Endothelial cell of umbilical vein (primary cell): ENCODE measurements at regions not wholly inside any gene's neighbourhood (a gene's known extent, or its start where the extent isn't known, plus 50 kb on each side); places are given as distances from the start of the nearest gene placed in this dataset.

Source experiments
- BruUV-seq: library from RNA; stranded (reverse); fragments of 400-500 nt; replicated peaks from 2 replicates; lab custom pipeline; 2021; lab: Mats Ljungman, UMichigan
- CTCF ChIA-PET: fragments of 300-600, 350-600 bp; sonication (Branson Sonifier 250); formaldehyde crosslinking; loops from one replicate; lab custom pipeline; 2021; ENCODE audit warnings: antibody characterized with exemption, inconsistent platforms; lab: Charles Lee
- POLR2A ChIA-PET: fragments of 300-600, 350-600 bp; sonication (Branson Sonifier 250); formaldehyde crosslinking; loops from one replicate; lab custom pipeline; 2021; ENCODE audit warnings: antibody characterized with exemption, inconsistent platforms; lab: Charles Lee
- DNase-seq: peaks from one replicate; pipeline ENCODE4 v3.0.0-alpha.2; 2011; ENCODE audit warnings: low read depth, low spot score
- FAIRE-seq: peaks from 2 replicates; lab custom pipeline; 2011; peaks lifted over from hg19 to GRCh38; lab: Jason Lieb, UNC
- H2AFZ ChIP-seq: 2 replicates; pipeline ENCODE4 v1.6.0; 2012; ENCODE audit warnings: low read depth, low read length, control low read depth, inconsistent platforms
- H3K27ac ChIP-seq: 2 replicates; pipeline ENCODE4 v1.5.1; 2011; ENCODE audit warnings: low read depth, mild to moderate bottlenecking, control low read depth, low read length, moderate library complexity; ENCODE audit not compliant: insufficient read depth
- H3K27me3 ChIP-seq, 2 experiments: 2 replicates each; pipeline versions ENCODE4 v1.6.0 to v1.6.1; 2011; ENCODE audit warnings: low read length in 2 of 2, mixed read lengths in 1 of 2; ENCODE audit not compliant: control insufficient read depth in 2 of 2, insufficient read depth in 2 of 2
- H3K36me3 ChIP-seq, 2 experiments: 2 replicates in 1 of 2; 3 replicates in 1 of 2; pipeline ENCODE4 v1.5.1; 2011; ENCODE audit warnings: low read length in 2 of 2, mild to moderate bottlenecking in 1 of 2, moderate library complexity in 1 of 2; ENCODE audit not compliant: control insufficient read depth in 2 of 2, insufficient read depth in 2 of 2; ENCODE audit errors: extremely low read depth in 1 of 2
- H3K4me1 ChIP-seq: 3 replicates; pipeline ENCODE4 v1.5.1; 2011; ENCODE audit warnings: mild to moderate bottlenecking, low read length; ENCODE audit not compliant: control insufficient read depth, insufficient read depth; ENCODE audit errors: extremely low read depth
- H3K4me2 ChIP-seq: 2 replicates; pipeline ENCODE4 v1.6.1; 2011; ENCODE audit warnings: low read length, control low read depth, mixed read lengths; ENCODE audit not compliant: insufficient read depth
- H3K4me3 ChIP-seq, 3 experiments: fragments of 200-600 bp in 1 of 3; sonication (generic), shearing (Covaris generic) in 1 of 3; replicated peaks in 1 of 3; 2 replicates each; pipeline ENCODE4 v1.5.1; 2011 to 2016; ENCODE audit warnings: control low read depth in 3 of 3, low read length in 3 of 3, mild to moderate bottlenecking in 2 of 3, inconsistent platforms in 1 of 3, low read depth in 1 of 3, moderate library complexity in 1 of 3; ENCODE audit not compliant: insufficient read depth in 1 of 3
- H3K79me2 ChIP-seq: 2 replicates; pipeline ENCODE4 v1.6.0; 2012; ENCODE audit warnings: low read length, inconsistent platforms; ENCODE audit not compliant: control insufficient read depth, insufficient read depth
- H3K9ac ChIP-seq: replicated peaks from 2 replicates; pipeline ENCODE3; 2011; ENCODE audit warnings: low read length, control low read depth; ENCODE audit not compliant: insufficient read depth; ENCODE audit errors: extremely low read depth
- H3K9me1 ChIP-seq: replicated peaks from 3 replicates; pipeline ENCODE4 v1.6.0; 2011; ENCODE audit warnings: mild to moderate bottlenecking, low read length; ENCODE audit not compliant: control insufficient read depth, insufficient read depth; ENCODE audit errors: extremely low read depth
- H3K9me3 ChIP-seq: replicated peaks from 2 replicates; pipeline ENCODE4 v1.5.1; 2012; ENCODE audit warnings: low read length, inconsistent platforms; ENCODE audit not compliant: control insufficient read depth, insufficient read depth
- H4K20me1 ChIP-seq: replicated peaks from 2 replicates; pipeline ENCODE3; 2011; ENCODE audit warnings: mild to moderate bottlenecking, low read length; ENCODE audit not compliant: control insufficient read depth, insufficient read depth; ENCODE audit errors: extremely low read depth
- CTCF ChIP-seq, 2 donors: IDR thresholded peaks; 1 replicate in 1 of 2; 2 replicates in 1 of 2; pipeline ENCODE4 v1.5.1; 2011; ENCODE audit warnings: low read length in 2 of 2, mild to moderate bottlenecking in 2 of 2, moderate library complexity in 2 of 2, control low read depth in 1 of 2, inconsistent platforms in 1 of 2, low read depth in 1 of 2; ENCODE audit not compliant: insufficient read depth in 1 of 2; ENCODE audit errors: extremely low read depth in 1 of 2
- EZH2 ChIP-seq: IDR thresholded peaks from 2 replicates; pipeline ENCODE4 v1.6.1; 2012; ENCODE audit warnings: borderline replicate concordance, low read depth, mild to moderate bottlenecking, moderate library complexity, low read length, inconsistent platforms; ENCODE audit not compliant: severe bottlenecking
- FOS ChIP-seq: IDR thresholded peaks from 2 replicates; pipeline ENCODE4 v1.6.1; 2011; ENCODE audit warnings: mild to moderate bottlenecking, low read length, moderate library complexity, borderline replicate concordance; ENCODE audit not compliant: insufficient read depth
- GATA2 ChIP-seq: IDR thresholded peaks from 2 replicates; pipeline ENCODE4 v1.7.0; 2011; ENCODE audit warnings: low read depth, mild to moderate bottlenecking, moderate library complexity, mixed read lengths, low read length; ENCODE audit not compliant: insufficient read length, insufficient read depth
- JUN ChIP-seq: IDR thresholded peaks from 2 replicates; pipeline ENCODE4 v1.6.1; 2011; ENCODE audit warnings: borderline replicate concordance, low read depth; ENCODE audit not compliant: insufficient read length, insufficient read depth
- MAX ChIP-seq: IDR thresholded peaks from 2 replicates; pipeline ENCODE4 v1.6.1; 2011; ENCODE audit not compliant: insufficient read depth, insufficient read length
- MYC ChIP-seq: IDR thresholded peaks from one replicate; pipeline ENCODE4 v1.6.1; 2011; ENCODE audit warnings: mild to moderate bottlenecking, low read depth, low read length
- POLR2A ChIP-seq: IDR thresholded peaks from 2 replicates; pipeline ENCODE4 v1.6.1; 2012; ENCODE audit warnings: low read depth, mild to moderate bottlenecking, control low read depth, low read length
- POLR2AphosphoS5 ChIP-seq: IDR thresholded peaks from 2 replicates; pipeline ENCODE4 v1.6.1; 2012; ENCODE audit warnings: low read depth, mild to moderate bottlenecking, control low read depth, low read length, moderate library complexity; ENCODE audit not compliant: insufficient read depth
- dilution Hi-C: fragments of 300-500 bp; cut with MboI; formaldehyde crosslinking; loops from one replicate; pipeline ENCODE4 v1.15.0; 2019; ENCODE audit warnings: low sequenced_read_pairs; ENCODE audit not compliant: extremely low pct_ligation_motif_present
- intact Hi-C: fragments of 100-400 bp; cut with micrococcal nuclease; formaldehyde crosslinking; loops from one replicate; pipeline ENCODE4 v1.10.0; 2022

- Histone ChIP-seq H3K4me1 (peaks cover 4% of the 10 kb centered on the region), H3K4me2 (peak overlapping the region; percentile 78), H4K20me1 (no peaks in the 10 kb centered on the region), H3K9ac (no peak overlapping the region), H3K36me3 (no peaks in the 10 kb centered on the region), H3K79me2 (no peaks in the 10 kb centered on the region), H3K4me3 (peak overlapping the region; percentile 3 to 45 (median 3)), H3K27me3 (no peaks in the 10 kb centered on the region), H3K27ac (peak overlapping the region; percentile 5), H3K9me3 (no peaks in the 10 kb centered on the region), H3K9me1 (no peaks in the 10 kb centered on the region), H2AFZ (peak overlapping the region; percentile 91)
- DNase-seq, result peak; percentile 64
- POLR2A ChIA-PET, result no interaction called here
- CTCF ChIA-PET, result interaction anchor here (1.5 kb wide), 1 partner anchor 18 kb away, joined by 7 read pairs; no protein-coding TSS in a partner anchor
- dilution Hi-C loops, result no loop called here
- no peak for TF ChIP-seq GATA2
- no peak for TF ChIP-seq FOS
- no peak for TF ChIP-seq MYC
- no peak for TF ChIP-seq CTCF (IDR thresholded peaks at IDR 0.05; ENCODE audit: extremely low read depth in 1 of 2, insufficient read depth in 1 of 2, low read depth in 1 of 2, low read length in 2 of 2)
- no peak for TF ChIP-seq POLR2AphosphoS5
- TF ChIP-seq POLR2A, result no peak
- TF ChIP-seq MAX, result no peak
- no peak for TF ChIP-seq EZH2
- TF ChIP-seq JUN, result no peak
- FAIRE-seq, result peak; percentile 8
- intact Hi-C loops, result loop anchor here (5.0 kb wide), 1 partner anchor 254 kb away; no protein-coding TSS in a partner anchor
- BruUV-seq, result no TSS peak
Observed at GRCh38 chr16:64416216-64417005, 705.5 kb downstream of the CDH11 start.
